HG02970 (cell line): ENCODE measurements at regions not wholly inside any gene's neighbourhood (a gene's known extent, or its start where the extent isn't known, plus 50 kb on each side); places are given as distances from the start of the nearest gene placed in this dataset.

Experiments
- ATAC-seq: cut with Tn5 transposase; IDR thresholded peaks from one replicate; pipeline ENCODE4 v1.9.1; 2021; ENCODE audit warnings: mild to moderate bottlenecking, moderate library complexity, moderate number of reproducible peaks; ENCODE audit not compliant: unreplicated experiment, low FRiP score

DNA sequence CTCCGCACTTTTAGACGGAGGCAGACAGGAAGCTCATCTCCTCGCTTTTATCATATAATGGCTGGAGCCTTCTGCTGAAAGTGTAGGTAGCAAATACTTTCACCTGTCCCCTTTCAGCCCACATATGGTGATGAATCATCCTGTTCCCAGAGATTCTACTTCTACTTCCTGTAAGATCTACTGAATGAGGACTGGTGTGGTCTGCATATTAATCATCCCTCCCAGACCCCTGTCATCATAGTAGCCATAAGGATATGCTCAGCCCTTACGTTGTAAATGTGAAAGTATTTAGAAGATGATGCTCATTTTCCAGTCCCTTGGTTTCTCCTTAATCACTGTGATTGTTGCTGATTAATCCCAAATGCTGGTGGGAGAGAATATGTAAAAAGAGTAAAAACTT, 268.2 kb upstream of the GRIP1 start:
- ATAC-seq = no peak

DNA sequence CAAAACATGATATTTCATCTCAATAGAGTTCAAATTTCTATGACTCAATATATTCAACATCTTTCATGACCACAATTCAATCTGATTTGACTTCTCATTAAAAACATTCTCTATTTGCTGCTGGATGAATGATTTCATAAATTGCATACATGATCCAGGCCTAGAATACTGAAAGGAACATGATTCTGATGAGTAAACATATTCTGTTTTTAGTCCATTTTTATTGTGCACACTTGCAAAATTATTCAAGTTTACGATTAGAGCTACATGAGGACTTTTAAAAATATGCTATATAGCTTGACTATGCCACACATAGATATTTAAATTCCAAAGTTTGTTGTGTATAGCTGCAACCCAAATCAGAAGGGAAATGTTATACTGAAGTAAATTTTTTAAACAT, 273.8 kb upstream of the GRIP1 start:
- no peak for ATAC-seq

GRCh38 chr12:66956300-66956699, 277.4 kb upstream of the GRIP1 start:
- no peak for ATAC-seq

DNA sequence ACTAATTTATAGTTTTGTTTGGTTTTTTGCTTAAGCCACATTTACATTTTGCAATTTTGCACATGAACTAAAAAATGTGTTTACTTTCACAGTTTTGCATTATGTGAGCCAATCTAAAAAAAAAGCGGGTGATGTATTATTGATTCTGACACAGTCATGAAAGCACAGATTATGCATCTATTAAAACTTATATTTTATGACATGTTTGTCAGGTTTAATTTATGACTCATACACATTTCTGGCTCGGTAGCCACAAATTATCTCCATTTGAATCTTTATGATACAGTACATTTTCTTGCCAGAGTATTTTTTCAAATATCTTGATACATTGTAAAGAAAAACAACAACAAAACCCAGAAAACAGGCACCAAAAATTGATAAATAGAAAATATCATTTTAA, 280.4 kb upstream of the GRIP1 start:
- no peak for ATAC-seq

DNA sequence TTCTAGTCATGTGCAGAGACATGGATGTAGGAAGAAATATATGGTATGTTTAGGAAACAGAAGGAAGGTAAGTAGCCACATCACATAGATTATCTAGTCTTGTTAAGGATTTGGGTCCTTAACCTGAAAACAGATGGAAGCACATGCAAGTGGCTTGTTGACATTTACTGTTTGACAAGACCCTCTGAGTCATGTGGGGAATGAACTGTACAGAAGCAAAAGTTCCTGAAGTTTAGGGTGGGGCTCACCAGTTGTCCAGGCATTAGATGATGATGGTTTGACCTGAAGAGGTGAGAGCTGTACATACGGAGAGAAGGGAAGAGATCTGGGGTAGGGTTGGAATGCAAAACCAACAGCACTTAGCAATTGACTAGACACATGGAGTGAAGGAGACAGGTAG, 281.1 kb upstream of the GRIP1 start:
- no peak for ATAC-seq

DNA sequence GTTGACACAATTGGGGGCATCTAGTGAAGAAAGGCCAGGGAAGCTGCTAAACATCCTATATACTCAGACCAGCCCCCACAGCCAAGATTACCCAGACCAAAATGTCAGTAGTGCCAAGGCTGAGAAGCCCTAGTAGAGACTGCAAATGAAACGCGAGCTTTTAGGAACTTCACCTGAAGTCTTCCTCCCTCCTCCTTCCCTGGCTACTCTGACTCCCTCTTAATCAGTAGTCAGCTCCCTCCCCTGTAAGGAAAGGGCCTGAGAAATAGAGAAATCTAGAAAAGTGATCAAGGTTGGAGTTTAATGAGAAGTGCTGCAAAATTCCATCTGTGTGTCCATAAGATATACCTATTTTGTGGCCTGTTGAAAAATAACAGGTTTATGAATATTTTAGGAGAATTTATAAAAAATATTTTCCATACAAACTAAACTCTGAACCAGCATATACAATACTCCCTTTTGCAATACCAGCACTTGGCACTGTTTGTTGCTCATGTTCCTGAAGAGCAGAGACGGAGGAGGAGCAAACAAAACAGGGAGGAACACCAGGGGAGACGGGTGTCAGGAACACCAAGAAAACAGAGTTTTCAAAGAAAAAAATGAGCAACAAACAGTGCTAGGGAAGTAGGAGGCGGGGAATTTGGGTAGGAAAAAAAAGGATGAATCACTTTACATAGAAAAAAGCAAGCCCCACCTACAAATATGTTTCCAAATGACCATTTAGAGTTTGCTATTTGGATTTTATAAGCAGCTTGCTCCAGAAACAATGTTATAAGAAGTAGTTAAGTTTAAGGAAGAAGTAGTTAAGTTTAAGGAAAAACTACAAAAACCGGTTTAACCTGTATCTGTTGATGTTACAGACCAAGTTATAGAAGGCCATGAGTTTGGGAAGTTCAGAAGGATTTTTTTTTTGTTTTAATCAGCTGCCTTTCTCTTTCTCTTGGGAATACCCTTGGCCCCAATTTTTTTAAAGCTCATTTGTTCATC, 282.1 kb upstream of the GRIP1 start:
- no peak for ATAC-seq

DNA sequence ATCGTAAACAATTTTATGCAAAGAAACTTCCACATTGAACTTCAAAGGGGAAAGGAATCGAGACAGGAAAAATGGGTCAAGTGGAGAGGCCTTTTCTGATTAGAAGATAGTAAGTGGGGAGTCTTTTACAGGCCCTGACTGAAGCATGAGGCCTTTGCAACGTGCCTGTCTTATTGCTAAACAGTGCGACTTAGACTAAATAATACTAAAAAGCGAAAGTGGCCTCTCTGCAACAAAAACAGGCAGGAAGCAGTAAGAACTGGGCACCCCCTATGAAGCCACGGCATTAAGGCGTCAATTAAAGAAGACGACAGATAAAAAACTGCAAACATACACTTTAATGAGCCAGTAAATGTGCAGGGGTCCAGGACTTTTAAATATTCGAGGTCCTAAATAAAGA, 283.4 kb upstream of the GRIP1 start:
- no peak for ATAC-seq

DNA sequence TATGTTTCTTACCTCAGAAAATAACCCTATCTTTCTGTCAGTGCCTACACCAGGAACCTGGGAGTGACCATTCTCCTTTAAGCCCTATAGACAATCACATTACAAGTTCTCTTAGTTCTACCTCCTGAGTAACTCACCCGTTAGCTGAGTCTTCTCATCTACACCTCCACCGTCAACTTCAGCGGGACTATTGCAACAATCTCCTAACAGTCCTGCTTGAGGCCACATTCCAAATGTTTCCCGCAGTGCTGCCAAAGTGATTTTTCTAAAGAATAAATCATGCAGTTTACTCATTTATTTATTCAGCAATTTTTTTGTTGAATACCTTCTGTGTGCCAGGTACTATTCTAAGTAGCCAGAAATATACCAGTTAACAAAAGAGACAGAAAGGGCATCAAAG, 285.0 kb upstream of the GRIP1 start:
- ATAC-seq = no peak

DNA sequence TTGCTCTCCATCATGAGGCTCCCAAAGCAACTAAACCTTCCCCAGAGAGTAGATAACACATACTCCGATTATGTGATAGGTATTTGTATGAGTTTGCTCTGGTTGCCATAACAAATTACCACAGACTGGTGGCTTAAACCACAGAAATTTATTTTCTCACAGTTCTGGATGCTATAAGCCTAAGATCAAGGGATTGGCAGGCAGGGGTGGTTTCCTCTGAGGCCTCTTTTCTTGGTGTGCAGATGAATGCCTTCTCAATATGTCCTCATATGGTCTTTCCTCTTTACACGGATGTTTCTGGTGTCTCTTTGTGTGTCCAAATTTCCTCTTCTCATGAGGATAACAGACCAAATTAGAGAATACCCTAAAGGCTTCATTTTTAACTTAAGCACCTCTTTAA, 285.8 kb upstream of the GRIP1 start:
- ATAC-seq = no peak

- no peak for ATAC-seq
Measured at GRCh38 chr12:66965621-66966020, 286.7 kb upstream of the GRIP1 start.

DNA sequence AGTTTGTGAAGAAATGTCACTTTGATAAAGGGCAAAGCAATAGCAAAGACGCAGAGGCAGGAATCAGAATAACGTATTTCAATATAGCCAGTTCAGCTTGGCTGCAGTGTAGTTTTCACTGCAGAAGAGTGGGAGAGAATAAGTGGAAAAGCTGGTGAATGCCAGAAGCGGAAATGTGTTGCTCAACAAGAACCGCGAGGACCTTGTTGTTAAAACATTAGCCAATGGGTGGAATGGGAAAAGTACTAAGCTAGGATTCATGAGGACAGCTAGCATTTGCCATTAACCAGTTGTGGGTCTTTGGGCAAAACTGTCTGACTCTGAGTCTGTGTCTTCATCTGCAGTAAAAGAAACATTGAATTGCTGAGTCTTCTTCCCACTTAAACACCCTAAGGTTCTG, 292.9 kb upstream of the GRIP1 start:
- no peak for ATAC-seq

GRCh38 chr12:66976526-66976925, 292.6 kb upstream of the CAND1 start:
- ATAC-seq = no peak

DNA sequence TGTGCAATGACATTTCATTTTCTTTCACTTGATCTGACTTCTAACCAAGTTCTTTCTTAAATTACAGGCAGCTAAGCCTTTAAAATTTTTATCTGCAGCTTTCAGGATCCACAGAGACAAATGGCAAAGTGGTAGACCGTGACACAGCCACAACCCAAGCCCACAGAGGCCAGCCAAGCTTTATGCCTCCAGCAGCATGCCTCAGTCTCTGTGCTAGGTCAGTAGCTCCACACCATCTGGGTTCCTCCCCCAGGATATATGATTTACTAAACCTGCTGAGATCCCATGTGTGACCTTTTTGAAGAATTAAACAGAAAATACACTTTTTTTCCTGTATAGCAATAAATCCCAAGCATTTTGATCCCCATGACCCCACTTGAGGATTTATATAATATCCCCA, 290.4 kb upstream of the CAND1 start:
- no peak for ATAC-seq

- ATAC-seq = no peak
Measured at GRCh38 chr12:66979251-66979650, 289.9 kb upstream of the CAND1 start.

- ATAC-seq = no peak
Measured at GRCh38 chr12:66984077-66984476, 285.1 kb upstream of the CAND1 start.

DNA sequence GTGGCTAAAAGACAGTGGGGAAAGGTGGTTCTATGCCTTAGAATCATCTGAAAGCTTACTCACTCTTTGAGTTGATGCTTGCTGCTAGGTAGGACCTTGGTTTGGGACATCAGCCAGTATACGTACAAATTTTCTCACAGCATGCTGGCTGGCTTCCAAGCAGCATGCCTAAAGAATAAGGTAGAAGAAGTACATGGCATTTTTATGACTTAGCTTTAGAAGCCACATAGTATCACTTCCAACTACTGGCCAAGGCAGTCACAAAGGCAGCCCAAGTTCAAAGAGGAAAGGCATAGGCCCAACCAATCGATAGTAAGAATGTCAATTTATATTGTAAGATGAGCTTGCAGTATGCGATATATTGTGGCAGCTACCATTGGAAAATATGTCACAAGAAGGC, 284.2 kb upstream of the CAND1 start:
- ATAC-seq = no peak

DNA sequence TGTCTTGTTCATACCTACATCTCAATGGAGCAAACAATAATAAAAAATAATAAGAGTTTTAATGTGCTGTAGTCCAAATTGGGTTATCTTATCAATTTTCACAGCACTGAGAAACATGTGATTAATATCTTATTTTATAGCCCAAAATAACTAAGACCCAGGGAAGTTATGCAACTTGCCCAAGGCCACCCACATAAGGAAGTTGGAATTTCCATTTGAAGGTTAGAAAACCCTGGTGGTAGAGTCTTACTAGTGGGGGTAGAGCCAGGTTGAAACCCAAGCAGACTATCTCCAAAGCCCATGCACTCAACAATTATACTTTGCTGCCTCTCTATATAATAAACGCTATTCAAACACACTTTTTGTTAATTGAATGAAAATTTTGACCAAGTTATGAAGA, 270.0 kb upstream of the CAND1 start:
- no peak for ATAC-seq

DNA sequence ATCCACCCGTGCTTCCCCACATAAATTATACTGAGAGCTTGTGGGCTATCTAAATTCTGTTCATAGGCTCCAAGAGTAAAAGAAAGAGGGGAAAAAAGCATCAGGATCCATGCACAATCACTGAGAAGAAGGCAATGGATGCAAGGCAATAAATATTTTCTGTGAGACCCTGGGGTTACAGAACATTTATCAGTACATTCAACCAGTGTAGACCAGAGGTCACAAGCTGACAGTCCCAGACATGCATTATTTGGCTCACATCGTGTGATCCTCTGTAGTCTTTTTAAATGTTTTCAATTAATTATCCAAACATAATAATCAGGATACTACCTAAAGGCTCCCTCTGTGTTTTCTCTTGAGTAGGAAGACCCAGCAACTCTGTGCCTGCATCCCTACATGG, 267.9 kb upstream of the CAND1 start:
- no peak for ATAC-seq

GRCh38 chr12:67002720-67003119, 266.4 kb upstream of the CAND1 start:
- ATAC-seq = no peak

- no peak for ATAC-seq
Measured at GRCh38 chr12:67006610-67007009, 262.5 kb upstream of the CAND1 start.

GRCh38 chr12:67014642-67015041, 254.5 kb upstream of the CAND1 start:
- no peak for ATAC-seq

- no peak for ATAC-seq
Measured at GRCh38 chr12:67018105-67018504, 251.1 kb upstream of the CAND1 start.
